C4-2B (cell line): ENCODE measurements at regions not wholly inside any gene's neighbourhood (a gene's known extent, or its start where the extent isn't known, plus 50 kb on each side); places are given as distances from the start of the nearest gene placed in this dataset.

ENCODE experiments used
- CTCF ChIP-seq: fragments of 450-650 bp; conservative IDR thresholded peaks from 2 replicates; pipeline ENCODE4 v1.5.1; 2017; ENCODE audit warnings: mild to moderate bottlenecking
- ZFX ChIP-seq: fragments of 450-650 bp; IDR thresholded peaks from 2 replicates; pipeline ENCODE4 v1.6.1; 2017

DNA sequence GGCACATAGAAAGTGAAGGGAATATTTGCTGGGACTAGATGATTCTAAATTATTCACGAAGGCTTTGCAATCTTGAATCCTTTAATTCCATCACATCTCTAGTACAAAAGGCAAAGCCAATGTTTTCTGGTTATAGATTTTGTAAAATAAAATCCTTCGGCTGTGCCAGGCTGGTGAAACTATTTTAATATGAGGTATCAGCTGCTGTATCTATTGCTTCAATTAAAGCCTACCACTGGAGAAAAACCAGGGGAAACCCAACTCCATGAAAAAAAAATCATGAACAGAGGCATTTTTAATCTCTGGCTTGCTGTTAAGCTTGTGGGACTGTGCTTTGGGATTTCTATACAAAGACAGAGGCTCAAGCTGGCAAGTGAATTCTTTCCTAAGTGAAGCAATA is 271.8 kb downstream of the QKI start:
- no peak for TF ChIP-seq CTCF
- no peak for TF ChIP-seq ZFX
